ENCODE measurements at regions not wholly inside any gene's neighbourhood (a gene's known extent, or its start where the extent isn't known, plus 50 kb on each side); places are given as distances from the start of the nearest gene placed in this dataset.

GRCh38 chr11:45597097-45597496 is 68.3 kb downstream of the CHST1 start:
- Mint-ChIP-seq H3K27ac (no peak overlapping the region), H3K4me3 (no peak overlapping the region), H3K36me3 (no peaks in the 10 kb centered on the region), H3K4me1 (no peaks in the 10 kb centered on the region), H3K9me3 (no peaks in the 10 kb centered on the region), H3K27me3 (ENCODE audit: low read depth in 3 of 3) (peaks cover 5 to 26% (median 6%) of the 10 kb centered on the region in 3 donors)
- DNase-seq, result no peak

DNA sequence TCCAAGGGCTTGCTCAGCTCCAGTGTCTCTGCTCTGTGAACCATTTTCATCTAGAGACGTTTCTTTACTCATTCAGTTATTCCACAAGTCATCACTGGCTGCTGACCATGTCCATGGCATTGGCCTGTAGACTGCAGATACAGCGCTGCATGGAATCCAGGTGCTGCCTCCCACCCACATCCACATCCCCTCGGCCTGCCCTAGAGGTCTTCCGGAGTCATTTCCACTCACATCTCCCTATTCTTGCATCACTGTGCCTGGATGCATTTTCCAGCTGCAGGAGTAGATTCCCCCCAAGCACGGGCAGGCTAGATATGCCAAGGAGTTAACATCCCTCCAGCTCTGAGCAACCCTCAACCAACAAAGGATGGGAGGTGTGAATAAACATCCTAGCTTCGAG is 68.9 kb downstream of the CHST1 start:
- no peaks in the 10 kb centered on the region for H3K36me3 Mint-ChIP-seq
- H3K27ac Mint-ChIP-seq, result no peak overlapping the region
- no peak overlapping the region for H3K4me3 Mint-ChIP-seq
- H3K27me3 Mint-ChIP-seq (ENCODE audit: low read depth in 3 of 3), result peaks cover 4 to 23% (median 4%) of the 10 kb centered on the region in 3 donors
- no peaks in the 10 kb centered on the region for H3K9me3 Mint-ChIP-seq
- no peak for DNase-seq
- H3K4me1 Mint-ChIP-seq, result no peaks in the 10 kb centered on the region

DNA sequence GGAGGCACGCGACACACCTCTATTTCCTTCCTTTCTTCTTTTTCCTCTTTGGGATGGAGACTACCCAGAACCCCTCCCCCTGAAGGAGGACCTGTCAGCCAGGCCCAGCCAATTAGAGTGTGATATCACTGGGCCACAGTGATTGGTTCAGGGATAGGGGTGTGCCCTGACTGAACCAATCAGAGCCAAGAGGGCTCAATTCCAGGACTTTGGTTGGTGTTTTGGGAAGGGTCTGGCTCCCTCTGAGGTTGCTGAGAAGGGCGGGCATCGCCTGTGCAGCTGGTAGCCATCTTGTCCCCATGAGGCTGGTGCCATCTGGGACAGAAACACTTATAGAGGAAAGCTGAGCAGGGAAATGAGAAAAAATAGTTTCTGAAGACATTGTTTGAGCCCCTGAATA is 71.4 kb downstream of the CHST1 start:
- no peaks in the 10 kb centered on the region for H3K4me1 Mint-ChIP-seq
- peaks cover 4 to 18% (median 7%) of the 10 kb centered on the region in 3 donors for H3K27me3 Mint-ChIP-seq (ENCODE audit: low read depth in 3 of 3)
- H3K9me3 Mint-ChIP-seq, result no peaks in the 10 kb centered on the region
- no peak overlapping the region for H3K4me3 Mint-ChIP-seq
- DNase-seq, result no peak
- H3K36me3 Mint-ChIP-seq, result no peaks in the 10 kb centered on the region
- peak overlapping the region in 1 of 6 donors; percentile 73 for H3K27ac Mint-ChIP-seq

DNA sequence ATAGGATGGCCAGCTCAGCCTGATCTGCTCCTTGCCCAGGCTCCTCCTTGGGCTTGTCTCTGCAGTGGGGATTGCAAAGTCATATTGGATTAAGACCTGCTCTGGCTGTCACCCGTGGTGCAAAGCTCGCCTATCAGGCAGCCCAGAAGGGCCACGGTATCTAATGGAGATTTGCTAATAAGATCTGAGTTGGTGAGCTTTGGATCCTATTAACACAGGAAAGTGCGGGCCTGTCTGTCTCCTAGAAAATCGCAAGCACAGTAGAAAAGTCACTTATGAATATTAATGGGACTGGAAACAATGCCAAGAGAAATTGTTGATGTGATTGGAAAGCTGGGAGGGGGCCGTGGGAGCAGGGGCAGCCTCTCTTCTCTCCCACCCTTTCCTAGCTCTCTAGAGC is 72.8 kb downstream of the CHST1 start:
- H3K27me3 Mint-ChIP-seq (ENCODE audit: low read depth in 3 of 3), result peaks cover 4 to 13% (median 9%) of the 10 kb centered on the region in 3 donors
- no peaks in the 10 kb centered on the region for H3K9me3 Mint-ChIP-seq
- DNase-seq, result no peak
- no peaks in the 10 kb centered on the region for H3K36me3 Mint-ChIP-seq
- H3K27ac Mint-ChIP-seq, result no peak overlapping the region
- no peaks in the 10 kb centered on the region for H3K4me1 Mint-ChIP-seq
- H3K4me3 Mint-ChIP-seq, result no peak overlapping the region

DNA sequence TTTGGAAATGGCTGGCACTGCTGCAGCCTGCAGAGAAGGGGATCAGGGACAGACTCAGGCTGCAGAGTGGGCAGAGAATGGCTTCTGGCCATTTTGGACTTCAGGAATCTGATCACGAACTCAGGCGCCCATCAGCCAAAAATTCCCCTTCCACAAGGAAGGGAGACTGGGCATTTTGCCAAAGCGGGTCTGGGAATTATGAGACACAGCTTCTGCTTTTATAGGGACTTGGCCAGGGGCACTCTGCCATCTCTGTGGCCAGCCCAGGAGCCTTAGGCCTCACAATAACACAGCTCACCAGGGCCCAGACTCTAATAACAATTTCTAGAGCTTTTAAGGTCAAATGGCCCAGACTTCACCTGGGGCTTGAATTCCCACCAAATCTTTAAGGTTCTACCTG is 74.7 kb downstream of the CHST1 start:
- Mint-ChIP-seq H3K9me3 (no peaks in the 10 kb centered on the region), H3K4me1 (no peaks in the 10 kb centered on the region), H3K27ac (no peak overlapping the region), H3K36me3 (no peaks in the 10 kb centered on the region), H3K4me3 (no peak overlapping the region), H3K27me3 (ENCODE audit: low read depth in 3 of 3) (peaks cover 4 to 14% (median 11%) of the 10 kb centered on the region in 3 donors)
- DNase-seq, result no peak

DNA sequence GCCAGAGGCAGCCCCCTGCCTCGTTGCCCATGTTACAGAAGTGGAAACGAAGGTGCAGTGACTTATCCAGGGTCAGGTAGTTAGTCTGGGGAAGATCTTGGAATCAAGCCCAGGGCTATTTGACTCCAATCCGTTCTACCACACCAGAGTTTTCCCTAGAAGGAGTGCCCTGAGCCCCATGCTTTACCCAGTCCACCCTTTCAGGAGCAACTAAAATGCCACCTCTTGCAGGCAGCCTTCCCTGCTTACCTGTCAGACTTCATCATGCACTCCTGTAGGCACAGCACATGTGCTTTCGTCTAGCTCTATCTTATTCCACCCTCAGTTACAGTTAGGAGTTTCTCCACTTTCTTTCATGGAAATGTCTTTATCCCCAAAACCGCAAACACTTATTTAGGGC is 80.2 kb downstream of the CHST1 start:
- Mint-ChIP-seq H3K4me3 (no peak overlapping the region), H3K27me3 (ENCODE audit: low read depth in 3 of 3) (peaks cover 2 to 15% (median 9%) of the 10 kb centered on the region in 3 donors), H3K4me1 (no peaks in the 10 kb centered on the region), H3K9me3 (peaks cover 0 to 2% (median 0%) of the 10 kb centered on the region in 6 donors), H3K36me3 (no peaks in the 10 kb centered on the region), H3K27ac (no peak overlapping the region)
- no peak for DNase-seq

DNA sequence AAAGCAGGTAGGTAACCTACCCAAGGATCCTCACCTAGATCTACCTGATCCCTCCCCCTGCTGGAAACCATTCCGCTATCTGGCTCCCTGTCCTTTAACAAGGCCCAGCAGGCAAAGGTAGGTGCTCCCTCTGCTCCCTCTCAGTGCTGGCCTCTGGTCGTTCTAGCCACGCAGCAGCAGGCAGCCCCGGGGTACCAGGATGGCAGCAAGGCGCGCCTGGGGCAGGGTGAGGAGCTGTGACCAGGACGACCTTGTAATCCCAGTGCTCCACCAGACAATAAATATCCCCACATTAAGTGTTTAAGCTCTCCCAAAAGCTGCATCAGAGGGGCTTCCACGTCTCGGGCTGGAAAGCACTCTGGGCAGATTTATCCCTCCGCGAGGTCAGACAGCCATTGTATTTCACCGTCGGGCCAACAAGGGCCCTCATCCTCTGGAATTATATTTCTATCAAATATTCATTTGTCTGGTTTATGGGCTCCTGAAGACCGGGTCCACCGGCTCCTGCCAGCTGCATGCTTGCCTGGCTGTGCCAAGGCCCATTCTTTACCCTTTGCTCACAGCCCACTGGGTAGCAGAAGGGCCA is 81.3 kb downstream of the CHST1 start:
- Mint-ChIP-seq H3K4me1 (no peaks in the 10 kb centered on the region), H3K27ac (no peak overlapping the region)

DNA sequence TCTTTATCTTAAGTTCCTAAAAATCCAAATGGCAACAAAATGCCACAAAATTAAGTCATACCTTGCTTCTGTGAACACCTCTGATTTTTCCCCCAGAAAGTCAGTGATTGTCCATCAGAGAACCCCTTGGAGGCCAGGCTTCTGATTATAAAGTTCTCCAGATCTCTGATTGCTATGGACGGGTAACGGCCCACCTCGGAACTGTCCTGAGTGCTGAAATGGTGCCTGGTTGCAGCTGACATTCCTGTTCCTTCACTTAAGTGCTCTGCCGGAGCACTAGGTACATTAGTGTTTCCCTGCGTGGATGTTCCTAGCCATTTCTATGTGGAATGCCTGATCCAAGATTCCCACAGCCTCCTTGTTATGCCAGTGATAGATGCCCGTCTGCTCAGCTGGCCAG is 85.0 kb downstream of the CHST1 start:
- peaks cover 4 to 29% (median 4%) of the 10 kb centered on the region in 3 donors for H3K27me3 Mint-ChIP-seq (ENCODE audit: low read depth in 3 of 3)
- DNase-seq, result no peak
- H3K4me1 Mint-ChIP-seq, result no peaks in the 10 kb centered on the region
- no peak overlapping the region for H3K4me3 Mint-ChIP-seq
- H3K27ac Mint-ChIP-seq, result no peak overlapping the region
- H3K36me3 Mint-ChIP-seq, result no peaks in the 10 kb centered on the region
- peaks cover 0 to 4% (median 0%) of the 10 kb centered on the region in 6 donors for H3K9me3 Mint-ChIP-seq

More for the DNA sequence above, 81.3 kb downstream of the CHST1 start:
- peaks cover 4 to 18% (median 6%) of the 10 kb centered on the region in 3 donors for H3K27me3 Mint-ChIP-seq (ENCODE audit: low read depth in 3 of 3)
- no peak overlapping the region for H3K4me3 Mint-ChIP-seq
- no peak for DNase-seq
- peaks cover 0 to 2% (median 0%) of the 10 kb centered on the region in 6 donors for H3K9me3 Mint-ChIP-seq
- H3K36me3 Mint-ChIP-seq, result no peaks in the 10 kb centered on the region

DNA sequence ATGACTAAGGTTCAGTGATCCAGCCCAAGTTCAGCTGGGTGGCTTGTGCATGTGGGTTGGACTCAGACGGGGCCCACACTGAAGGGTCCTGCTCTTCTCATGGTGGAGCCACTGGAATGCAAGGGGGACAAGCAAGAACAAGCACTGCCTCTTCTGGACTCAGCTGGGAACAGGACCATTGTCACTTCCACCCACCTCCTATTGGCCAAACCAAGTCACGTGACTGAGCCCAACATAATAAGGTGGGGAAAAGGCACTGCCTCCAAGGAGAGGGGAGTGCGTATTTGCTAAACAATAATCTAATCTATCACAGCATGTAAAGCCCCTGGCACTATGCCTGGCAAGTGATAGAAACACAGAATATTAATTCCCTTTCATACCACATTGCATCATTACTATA is 87.1 kb downstream of the CHST1 start:
- Mint-ChIP-seq H3K4me1 (no peaks in the 10 kb centered on the region), H3K36me3 (no peaks in the 10 kb centered on the region), H3K4me3 (no peak overlapping the region), H3K9me3 (peaks cover 0 to 4% (median 0%) of the 10 kb centered on the region in 6 donors), H3K27ac (no peak overlapping the region), H3K27me3 (ENCODE audit: low read depth in 3 of 3) (peaks cover 2 to 23% (median 4%) of the 10 kb centered on the region in 3 donors)
- DNase-seq, result no peak

DNA sequence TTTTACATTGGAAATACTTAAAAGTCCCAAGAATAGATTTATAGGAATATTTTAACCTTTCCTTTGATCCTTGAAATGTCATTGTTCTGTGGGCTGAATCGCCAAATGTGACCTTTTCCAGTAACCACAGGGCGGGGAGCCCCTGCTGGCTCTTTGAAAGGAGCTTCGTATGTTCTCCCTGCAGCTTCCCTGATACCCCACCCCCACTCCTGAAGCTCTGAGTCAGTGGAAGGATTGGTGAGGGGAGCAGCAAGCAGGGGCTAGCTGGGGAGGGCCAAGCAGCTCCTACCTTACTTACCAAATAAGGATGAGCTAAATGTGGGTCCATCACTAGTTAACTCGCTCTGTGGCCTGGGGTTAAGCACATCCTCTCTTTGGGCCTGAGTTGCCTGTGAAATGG is 87.7 kb downstream of the CHST1 start:
- Mint-ChIP-seq H3K27me3 (ENCODE audit: low read depth in 3 of 3) (peaks cover 2 to 23% (median 4%) of the 10 kb centered on the region in 3 donors), H3K4me3 (no peak overlapping the region), H3K9me3 (peaks cover 0 to 4% (median 0%) of the 10 kb centered on the region in 6 donors), H3K4me1 (no peaks in the 10 kb centered on the region), H3K27ac (no peak overlapping the region), H3K36me3 (no peaks in the 10 kb centered on the region)
- DNase-seq, result no peak

DNA sequence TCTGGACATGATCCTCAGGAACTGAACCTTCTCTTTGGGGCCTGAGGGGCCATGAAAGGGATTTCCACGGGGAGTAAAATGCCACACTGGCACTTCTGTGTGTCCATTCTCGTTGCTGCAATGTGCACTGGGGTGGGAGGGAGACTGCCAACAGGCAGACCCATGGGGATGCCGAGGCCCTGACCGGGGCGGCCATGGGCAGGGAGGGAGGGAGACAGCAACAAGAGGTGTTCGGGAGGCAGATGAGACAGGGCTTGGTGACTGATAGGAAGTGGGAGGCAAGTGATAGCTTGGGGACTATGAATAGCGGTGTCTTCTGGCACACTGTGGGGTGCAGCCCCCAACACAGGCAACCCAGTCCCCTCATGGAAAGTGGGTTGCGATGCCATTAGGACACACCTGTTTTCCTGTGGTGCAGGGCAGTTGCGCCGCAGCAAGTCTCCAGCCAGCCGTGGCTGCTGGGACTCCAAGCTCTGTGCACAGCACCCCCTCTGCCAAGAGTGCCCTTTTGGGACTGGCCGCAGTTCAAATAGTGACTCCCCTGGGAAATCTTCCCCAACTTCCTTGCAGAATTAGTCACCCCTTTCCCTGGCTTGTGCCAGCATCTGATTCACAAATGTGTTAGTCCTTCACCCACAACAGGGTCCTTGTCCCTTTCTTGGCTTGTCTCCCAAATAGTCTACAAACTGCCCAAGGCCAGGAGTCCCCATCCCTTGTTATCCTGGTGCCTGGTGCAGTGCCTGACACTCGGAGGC is 88.8 kb downstream of the CHST1 start:
- no peak overlapping the region for H3K4me3 Mint-ChIP-seq
- no peaks in the 10 kb centered on the region for H3K36me3 Mint-ChIP-seq
- H3K27me3 Mint-ChIP-seq (ENCODE audit: low read depth in 3 of 3), result peaks cover 2 to 17% (median 4%) of the 10 kb centered on the region in 3 donors
- H3K9me3 Mint-ChIP-seq, result peaks cover 0 to 2% (median 0%) of the 10 kb centered on the region in 6 donors
- H3K4me1 Mint-ChIP-seq, result no peaks in the 10 kb centered on the region
- H3K27ac Mint-ChIP-seq, result no peak overlapping the region
- no peak for DNase-seq

GRCh38 chr11:45573728-45574127 is 91.7 kb downstream of the CHST1 start:
- peaks cover 0 to 13% (median 6%) of the 10 kb centered on the region in 3 donors for H3K27me3 Mint-ChIP-seq (ENCODE audit: low read depth in 3 of 3)
- peaks cover 0 to 2% (median 0%) of the 10 kb centered on the region in 6 donors for H3K9me3 Mint-ChIP-seq
- DNase-seq, result no peak
- H3K4me3 Mint-ChIP-seq, result no peak overlapping the region
- no peaks in the 10 kb centered on the region for H3K4me1 Mint-ChIP-seq
- H3K27ac Mint-ChIP-seq, result no peak overlapping the region
- H3K36me3 Mint-ChIP-seq, result no peaks in the 10 kb centered on the region

DNA sequence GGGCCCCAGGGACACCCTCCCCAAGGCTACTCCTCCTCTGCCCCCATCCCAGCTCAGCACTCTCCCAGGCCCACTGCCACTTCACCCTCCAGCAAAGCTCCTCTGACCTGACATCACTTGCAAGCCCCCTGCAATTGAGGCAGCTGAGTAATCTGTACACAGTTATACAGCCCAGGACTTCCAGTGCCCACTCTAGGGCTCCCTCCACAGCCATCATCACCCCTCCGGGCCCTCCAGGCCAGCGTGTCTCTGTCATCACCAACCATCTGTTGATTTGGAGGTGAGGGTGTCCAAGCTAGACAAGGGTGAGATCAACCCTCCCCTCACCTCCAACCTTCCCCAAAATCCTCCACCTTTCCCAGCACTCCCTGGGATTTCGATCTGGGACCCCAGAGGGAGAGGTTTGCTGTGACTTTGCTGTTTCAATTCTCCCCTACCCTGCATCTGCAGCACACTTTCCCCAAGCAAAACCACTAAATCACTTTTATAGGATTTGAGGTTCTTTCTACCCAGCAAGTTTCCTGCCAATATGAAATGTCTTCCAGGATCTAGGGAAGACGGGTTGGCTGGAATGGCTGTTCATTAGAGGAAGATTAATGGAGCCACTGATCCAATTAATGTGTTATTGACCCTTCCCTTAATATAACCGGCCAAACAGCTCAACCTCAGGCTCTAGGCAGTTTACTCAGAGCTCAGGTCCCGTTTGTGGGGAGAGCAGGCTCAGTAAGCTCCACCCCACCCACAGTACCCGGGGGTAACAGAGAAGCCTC is 92.9 kb downstream of the CHST1 start:
- H3K27ac Mint-ChIP-seq, result no peak overlapping the region
- no peak for DNase-seq
- H3K9me3 Mint-ChIP-seq, result peaks cover 0 to 2% (median 0%) of the 10 kb centered on the region in 6 donors
- no peaks in the 10 kb centered on the region for H3K4me1 Mint-ChIP-seq
- peaks cover 0 to 10% (median 5%) of the 10 kb centered on the region in 3 donors for H3K27me3 Mint-ChIP-seq (ENCODE audit: low read depth in 3 of 3)
- H3K36me3 Mint-ChIP-seq, result no peaks in the 10 kb centered on the region
- H3K4me3 Mint-ChIP-seq, result no peak overlapping the region

GRCh38 chr11:45569776-45570175 is 95.6 kb downstream of the CHST1 start:
- Mint-ChIP-seq H3K4me3 (no peak overlapping the region), H3K36me3 (no peaks in the 10 kb centered on the region), H3K9me3 (no peaks in the 10 kb centered on the region), H3K4me1 (no peaks in the 10 kb centered on the region), H3K27ac (no peak overlapping the region), H3K27me3 (ENCODE audit: low read depth in 3 of 3) (peaks cover 2 to 5% (median 5%) of the 10 kb centered on the region in 3 donors)
- DNase-seq, result no peak

Measured in immature natural killer cell (primary cell).